ENCODE measurements at regions not wholly inside any gene's neighbourhood (a gene's known extent, or its start where the extent isn't known, plus 50 kb on each side); places are given as distances from the start of the nearest gene placed in this dataset.

DNA sequence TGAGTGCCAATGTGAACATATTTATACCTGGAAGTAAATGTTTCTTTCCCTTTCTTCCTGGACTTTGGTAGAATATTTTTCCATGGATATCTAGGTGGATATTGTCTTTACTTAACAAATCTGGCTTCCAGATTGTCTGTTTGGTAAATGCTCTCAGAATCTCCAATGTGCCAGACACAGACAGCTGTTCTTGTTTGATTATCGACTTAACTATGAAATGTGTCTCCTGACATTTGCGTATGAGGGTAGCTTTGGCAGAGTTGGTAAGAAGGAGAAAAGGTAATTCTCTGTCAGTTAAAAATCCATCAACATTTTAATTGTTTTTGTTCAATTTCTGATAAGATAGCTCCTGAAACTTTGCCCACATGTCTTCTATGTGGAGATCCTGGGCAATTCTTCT, 196.4 kb upstream of the NUDT12 start:
- H3K4me1 Mint-ChIP-seq, result no peaks in the 10 kb centered on the region

DNA sequence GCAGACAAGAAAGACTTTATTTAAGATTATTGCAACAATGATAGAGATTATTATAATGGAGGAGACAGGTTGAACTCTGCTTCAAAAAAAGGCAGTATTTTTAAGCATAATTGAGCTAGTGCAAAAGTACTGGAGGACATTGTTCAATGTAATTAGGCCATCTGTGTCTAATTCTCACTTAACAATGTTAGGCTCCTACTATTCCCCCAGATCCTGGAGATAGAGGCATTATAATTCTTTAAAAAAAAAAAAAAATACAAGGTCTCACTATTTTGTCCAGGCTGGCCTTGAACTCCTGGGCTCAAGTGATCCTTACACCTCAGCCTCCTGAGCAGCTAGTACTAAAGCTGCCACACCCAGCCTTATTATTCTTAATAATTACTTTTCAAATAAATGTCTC, 193.4 kb upstream of the NUDT12 start:
- DNase-seq, result no peak
- Histone ChIP-seq H3K9me3 (ENCODE audit: control insufficient read depth, insufficient read depth, low read length) (no peaks in the 10 kb centered on the region), H3K4me3 (ENCODE audit: low read length) (no peak overlapping the region), H3K27me3 (ENCODE audit: control insufficient read depth, insufficient read depth, low read length) (no peaks in the 10 kb centered on the region), H3K36me3 (ENCODE audit: control insufficient read depth, insufficient read depth, low read length) (no peaks in the 10 kb centered on the region), H3K4me1 (ENCODE audit: control insufficient read depth, insufficient read depth, low read length) (no peaks in the 10 kb centered on the region), H3K27ac (ENCODE audit: low read length) (no peak overlapping the region)
- TF ChIP-seq, protein P1, sequence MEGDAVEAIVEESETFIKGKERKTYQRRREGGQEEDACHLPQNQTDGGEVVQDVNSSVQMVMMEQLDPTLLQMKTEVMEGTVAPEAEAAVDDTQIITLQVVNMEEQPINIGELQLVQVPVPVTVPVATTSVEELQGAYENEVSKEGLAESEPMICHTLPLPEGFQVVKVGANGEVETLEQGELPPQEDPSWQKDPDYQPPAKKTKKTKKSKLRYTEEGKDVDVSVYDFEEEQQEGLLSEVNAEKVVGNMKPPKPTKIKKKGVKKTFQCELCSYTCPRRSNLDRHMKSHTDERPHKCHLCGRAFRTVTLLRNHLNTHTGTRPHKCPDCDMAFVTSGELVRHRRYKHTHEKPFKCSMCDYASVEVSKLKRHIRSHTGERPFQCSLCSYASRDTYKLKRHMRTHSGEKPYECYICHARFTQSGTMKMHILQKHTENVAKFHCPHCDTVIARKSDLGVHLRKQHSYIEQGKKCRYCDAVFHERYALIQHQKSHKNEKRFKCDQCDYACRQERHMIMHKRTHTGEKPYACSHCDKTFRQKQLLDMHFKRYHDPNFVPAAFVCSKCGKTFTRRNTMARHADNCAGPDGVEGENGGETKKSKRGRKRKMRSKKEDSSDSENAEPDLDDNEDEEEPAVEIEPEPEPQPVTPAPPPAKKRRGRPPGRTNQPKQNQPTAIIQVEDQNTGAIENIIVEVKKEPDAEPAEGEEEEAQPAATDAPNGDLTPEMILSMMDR (IDR thresholded peaks at IDR 0.05), result no peak
- Mint-ChIP-seq H3K4me3 (no peak overlapping the region), H3K4me1 (no peaks in the 10 kb centered on the region), H3K27ac (no peak overlapping the region), H3K27me3 (ENCODE audit: low read depth in 2 of 2) (no peaks in the 10 kb centered on the region), H3K9me3 (peaks cover 15 to 23% of the 10 kb centered on the region in 2 donors), H3K36me3 (peaks cover 4% of the 10 kb centered on the region)
- intact Hi-C loops (cut with micrococcal nuclease), result no loop called here
- ATAC-seq, result no peak

More for the DNA sequence above, 196.4 kb upstream of the NUDT12 start:
- H3K4me3 Mint-ChIP-seq, result no peak overlapping the region
- no peak overlapping the region for H3K27ac Mint-ChIP-seq
- H3K9me3 Mint-ChIP-seq, result peaks cover 11 to 17% of the 10 kb centered on the region in 2 donors
- DNase-seq, result no peak
- TF ChIP-seq, protein P1 (IDR thresholded peaks at IDR 0.05), result no peak
- no peaks in the 10 kb centered on the region for H3K27me3 ChIP-seq (ENCODE audit: control insufficient read depth, insufficient read depth, low read length)
- H3K27ac ChIP-seq (ENCODE audit: low read length), result no peak overlapping the region
- H3K36me3 Mint-ChIP-seq, result no peaks in the 10 kb centered on the region
- no peaks in the 10 kb centered on the region for H3K27me3 Mint-ChIP-seq (ENCODE audit: low read depth in 2 of 2)
- H3K4me1 ChIP-seq (ENCODE audit: control insufficient read depth, insufficient read depth, low read length), result no peaks in the 10 kb centered on the region
- H3K9me3 ChIP-seq (ENCODE audit: control insufficient read depth, insufficient read depth, low read length), result no peaks in the 10 kb centered on the region
- H3K4me3 ChIP-seq (ENCODE audit: low read length), result no peak overlapping the region
- no peaks in the 10 kb centered on the region for H3K36me3 ChIP-seq (ENCODE audit: control insufficient read depth, insufficient read depth, low read length)
- ATAC-seq, result no peak
- intact Hi-C loops (cut with micrococcal nuclease), result no loop called here
- 95% methylated on average over 2 of the region's 2 CpGs for WGBS (ENCODE audit: insufficient coverage)

DNA sequence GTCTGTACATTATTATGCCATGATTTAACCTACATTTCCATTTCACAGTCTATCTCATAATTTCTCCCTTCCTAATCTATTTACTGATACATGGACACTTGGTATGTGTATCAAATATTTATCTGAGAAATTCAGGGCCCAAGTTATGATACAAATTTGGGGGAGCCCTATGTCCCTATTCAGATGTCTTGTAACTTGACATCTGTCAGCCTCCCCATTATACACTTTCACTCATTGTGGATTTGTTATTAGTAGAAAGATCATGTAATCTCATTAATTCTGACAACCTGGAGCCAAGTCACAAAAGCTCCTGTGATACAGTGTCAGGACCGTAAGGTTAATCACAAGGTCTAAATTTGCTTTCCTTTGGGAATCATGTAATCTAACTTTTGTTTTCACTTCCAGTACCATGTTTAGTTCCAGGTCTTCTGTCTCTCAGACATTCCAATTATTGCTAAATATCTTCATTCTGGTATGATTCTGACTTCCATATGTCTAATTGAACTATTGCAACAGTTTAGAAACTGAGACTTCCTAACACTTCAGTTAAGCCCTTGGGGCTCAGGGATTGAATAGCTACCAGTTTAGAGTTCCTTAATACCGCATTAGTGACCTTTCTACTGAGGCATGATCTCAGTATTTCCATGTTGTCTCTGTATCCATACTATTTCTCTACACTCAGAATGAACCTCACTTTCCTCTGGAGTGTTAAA, 182.9 kb upstream of the NUDT12 start:
- intact Hi-C loops (cut with micrococcal nuclease), result no loop called here
- Histone ChIP-seq H3K4me1 (ENCODE audit: control insufficient read depth, insufficient read depth, low read length) (no peaks in the 10 kb centered on the region), H3K27ac (ENCODE audit: low read length) (no peak overlapping the region), H3K27me3 (ENCODE audit: control insufficient read depth, insufficient read depth, low read length) (no peaks in the 10 kb centered on the region), H3K4me3 (ENCODE audit: low read length) (no peak overlapping the region), H3K9me3 (ENCODE audit: control insufficient read depth, insufficient read depth, low read length) (no peaks in the 10 kb centered on the region), H3K36me3 (ENCODE audit: control insufficient read depth, insufficient read depth, low read length) (no peaks in the 10 kb centered on the region)
- Mint-ChIP-seq H3K27me3 (ENCODE audit: low read depth in 2 of 2) (no peaks in the 10 kb centered on the region), H3K36me3 (no peaks in the 10 kb centered on the region), H3K9me3 (peaks cover 0 to 17% of the 10 kb centered on the region in 2 donors), H3K4me1 (no peaks in the 10 kb centered on the region), H3K4me3 (no peak overlapping the region), H3K27ac (no peak overlapping the region)
- ATAC-seq, result no peak
- DNase-seq, result no peak
- WGBS (ENCODE audit: insufficient coverage), result 84% methylated on average over 2 of the region's 2 CpGs
- TF ChIP-seq, protein P1 (IDR thresholded peaks at IDR 0.05), result no peak

DNA sequence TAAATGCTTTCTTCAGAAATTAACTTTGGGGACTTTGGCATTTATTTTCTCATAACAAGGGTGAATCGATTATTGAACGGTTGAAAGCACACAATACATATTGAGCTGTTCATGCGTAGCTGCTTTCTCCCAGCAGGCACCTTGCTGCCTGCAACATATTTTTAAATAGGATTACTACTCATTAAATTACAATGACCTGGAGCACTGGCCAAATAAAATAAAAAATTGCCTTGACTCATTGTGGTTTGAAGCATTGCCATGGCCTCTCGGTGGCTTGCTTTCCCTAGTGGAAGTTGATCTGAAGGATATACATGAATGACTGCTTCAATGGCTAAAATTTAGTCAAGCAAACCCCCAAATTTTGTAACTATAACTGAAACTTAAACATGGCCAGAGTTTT, 181.6 kb upstream of the NUDT12 start:
- TF ChIP-seq, protein P1 (IDR thresholded peaks at IDR 0.05), result no peak
- Mint-ChIP-seq H3K27me3 (ENCODE audit: low read depth in 2 of 2) (no peaks in the 10 kb centered on the region), H3K4me1 (no peaks in the 10 kb centered on the region), H3K36me3 (no peaks in the 10 kb centered on the region), H3K27ac (no peak overlapping the region), H3K4me3 (no peak overlapping the region), H3K9me3 (peaks cover 2 to 14% of the 10 kb centered on the region in 2 donors)
- Histone ChIP-seq H3K27ac (ENCODE audit: low read length) (no peak overlapping the region), H3K9me3 (ENCODE audit: control insufficient read depth, insufficient read depth, low read length) (no peaks in the 10 kb centered on the region), H3K4me3 (ENCODE audit: low read length) (no peak overlapping the region), H3K4me1 (ENCODE audit: control insufficient read depth, insufficient read depth, low read length) (no peaks in the 10 kb centered on the region), H3K27me3 (ENCODE audit: control insufficient read depth, insufficient read depth, low read length) (no peaks in the 10 kb centered on the region), H3K36me3 (ENCODE audit: control insufficient read depth, insufficient read depth, low read length) (no peaks in the 10 kb centered on the region)
- WGBS (ENCODE audit: insufficient coverage), result 60% methylated on average over 4 of the region's 4 CpGs
- DNase-seq (no peak), ATAC-seq (no peak)
- intact Hi-C loops (cut with micrococcal nuclease), result no loop called here

Measured in natural killer cell (primary cell).